Endothelial cell of umbilical vein (primary cell): ENCODE measurements at regions not wholly inside any gene's neighbourhood (a gene's known extent, or its start where the extent isn't known, plus 50 kb on each side); places are given as distances from the start of the nearest gene placed in this dataset.

Experiments
- BruUV-seq: library from RNA; stranded (reverse); fragments of 400-500 nt; replicated peaks from 2 replicates; lab custom pipeline; 2021; lab: Mats Ljungman, UMichigan
- CTCF ChIA-PET: fragments of 300-600, 350-600 bp; sonication (Branson Sonifier 250); formaldehyde crosslinking; loops from one replicate; lab custom pipeline; 2021; ENCODE audit warnings: antibody characterized with exemption, inconsistent platforms; lab: Charles Lee
- POLR2A ChIA-PET: fragments of 300-600, 350-600 bp; sonication (Branson Sonifier 250); formaldehyde crosslinking; loops from one replicate; lab custom pipeline; 2021; ENCODE audit warnings: antibody characterized with exemption, inconsistent platforms; lab: Charles Lee
- DNase-seq: peaks from one replicate; pipeline ENCODE4 v3.0.0-alpha.2; 2011; ENCODE audit warnings: low read depth, low spot score
- FAIRE-seq: peaks from 2 replicates; lab custom pipeline; 2011; peaks lifted over from hg19 to GRCh38; lab: Jason Lieb, UNC
- H2AFZ ChIP-seq: 2 replicates; pipeline ENCODE4 v1.6.0; 2012; ENCODE audit warnings: low read depth, low read length, control low read depth, inconsistent platforms
- H3K27ac ChIP-seq: 2 replicates; pipeline ENCODE4 v1.5.1; 2011; ENCODE audit warnings: low read depth, mild to moderate bottlenecking, control low read depth, low read length, moderate library complexity; ENCODE audit not compliant: insufficient read depth
- H3K27me3 ChIP-seq, 2 experiments: 2 replicates each; pipeline versions ENCODE4 v1.6.0 to v1.6.1; 2011; ENCODE audit warnings: low read length in 2 of 2, mixed read lengths in 1 of 2; ENCODE audit not compliant: control insufficient read depth in 2 of 2, insufficient read depth in 2 of 2
- H3K36me3 ChIP-seq, 2 experiments: 2 replicates in 1 of 2; 3 replicates in 1 of 2; pipeline ENCODE4 v1.5.1; 2011; ENCODE audit warnings: low read length in 2 of 2, mild to moderate bottlenecking in 1 of 2, moderate library complexity in 1 of 2; ENCODE audit not compliant: control insufficient read depth in 2 of 2, insufficient read depth in 2 of 2; ENCODE audit errors: extremely low read depth in 1 of 2
- H3K4me1 ChIP-seq: 3 replicates; pipeline ENCODE4 v1.5.1; 2011; ENCODE audit warnings: mild to moderate bottlenecking, low read length; ENCODE audit not compliant: control insufficient read depth, insufficient read depth; ENCODE audit errors: extremely low read depth
- H3K4me2 ChIP-seq: 2 replicates; pipeline ENCODE4 v1.6.1; 2011; ENCODE audit warnings: low read length, control low read depth, mixed read lengths; ENCODE audit not compliant: insufficient read depth
- H3K4me3 ChIP-seq, 3 experiments: fragments of 200-600 bp in 1 of 3; sonication (generic), shearing (Covaris generic) in 1 of 3; replicated peaks in 1 of 3; 2 replicates each; pipeline ENCODE4 v1.5.1; 2011 to 2016; ENCODE audit warnings: control low read depth in 3 of 3, low read length in 3 of 3, mild to moderate bottlenecking in 2 of 3, inconsistent platforms in 1 of 3, low read depth in 1 of 3, moderate library complexity in 1 of 3; ENCODE audit not compliant: insufficient read depth in 1 of 3
- H3K79me2 ChIP-seq: 2 replicates; pipeline ENCODE4 v1.6.0; 2012; ENCODE audit warnings: low read length, inconsistent platforms; ENCODE audit not compliant: control insufficient read depth, insufficient read depth
- H3K9ac ChIP-seq: replicated peaks from 2 replicates; pipeline ENCODE3; 2011; ENCODE audit warnings: low read length, control low read depth; ENCODE audit not compliant: insufficient read depth; ENCODE audit errors: extremely low read depth
- H3K9me1 ChIP-seq: replicated peaks from 3 replicates; pipeline ENCODE4 v1.6.0; 2011; ENCODE audit warnings: mild to moderate bottlenecking, low read length; ENCODE audit not compliant: control insufficient read depth, insufficient read depth; ENCODE audit errors: extremely low read depth
- H3K9me3 ChIP-seq: replicated peaks from 2 replicates; pipeline ENCODE4 v1.5.1; 2012; ENCODE audit warnings: low read length, inconsistent platforms; ENCODE audit not compliant: control insufficient read depth, insufficient read depth
- H4K20me1 ChIP-seq: replicated peaks from 2 replicates; pipeline ENCODE3; 2011; ENCODE audit warnings: mild to moderate bottlenecking, low read length; ENCODE audit not compliant: control insufficient read depth, insufficient read depth; ENCODE audit errors: extremely low read depth
- CTCF ChIP-seq, 2 donors: IDR thresholded peaks; 1 replicate in 1 of 2; 2 replicates in 1 of 2; pipeline ENCODE4 v1.5.1; 2011; ENCODE audit warnings: low read length in 2 of 2, mild to moderate bottlenecking in 2 of 2, moderate library complexity in 2 of 2, control low read depth in 1 of 2, inconsistent platforms in 1 of 2, low read depth in 1 of 2; ENCODE audit not compliant: insufficient read depth in 1 of 2; ENCODE audit errors: extremely low read depth in 1 of 2
- EZH2 ChIP-seq: IDR thresholded peaks from 2 replicates; pipeline ENCODE4 v1.6.1; 2012; ENCODE audit warnings: borderline replicate concordance, low read depth, mild to moderate bottlenecking, moderate library complexity, low read length, inconsistent platforms; ENCODE audit not compliant: severe bottlenecking
- FOS ChIP-seq: IDR thresholded peaks from 2 replicates; pipeline ENCODE4 v1.6.1; 2011; ENCODE audit warnings: mild to moderate bottlenecking, low read length, moderate library complexity, borderline replicate concordance; ENCODE audit not compliant: insufficient read depth
- GATA2 ChIP-seq: IDR thresholded peaks from 2 replicates; pipeline ENCODE4 v1.7.0; 2011; ENCODE audit warnings: low read depth, mild to moderate bottlenecking, moderate library complexity, mixed read lengths, low read length; ENCODE audit not compliant: insufficient read length, insufficient read depth
- JUN ChIP-seq: IDR thresholded peaks from 2 replicates; pipeline ENCODE4 v1.6.1; 2011; ENCODE audit warnings: borderline replicate concordance, low read depth; ENCODE audit not compliant: insufficient read length, insufficient read depth
- MAX ChIP-seq: IDR thresholded peaks from 2 replicates; pipeline ENCODE4 v1.6.1; 2011; ENCODE audit not compliant: insufficient read depth, insufficient read length
- MYC ChIP-seq: IDR thresholded peaks from one replicate; pipeline ENCODE4 v1.6.1; 2011; ENCODE audit warnings: mild to moderate bottlenecking, low read depth, low read length
- POLR2A ChIP-seq: IDR thresholded peaks from 2 replicates; pipeline ENCODE4 v1.6.1; 2012; ENCODE audit warnings: low read depth, mild to moderate bottlenecking, control low read depth, low read length
- POLR2AphosphoS5 ChIP-seq: IDR thresholded peaks from 2 replicates; pipeline ENCODE4 v1.6.1; 2012; ENCODE audit warnings: low read depth, mild to moderate bottlenecking, control low read depth, low read length, moderate library complexity; ENCODE audit not compliant: insufficient read depth
- dilution Hi-C: fragments of 300-500 bp; cut with MboI; formaldehyde crosslinking; loops from one replicate; pipeline ENCODE4 v1.15.0; 2019; ENCODE audit warnings: low sequenced_read_pairs; ENCODE audit not compliant: extremely low pct_ligation_motif_present
- intact Hi-C: fragments of 100-400 bp; cut with micrococcal nuclease; formaldehyde crosslinking; loops from one replicate; pipeline ENCODE4 v1.10.0; 2022

- Histone ChIP-seq H3K9me3 (no peaks in the 10 kb centered on the region), H3K4me3 (no peak overlapping the region), H3K27me3 (no peaks in the 10 kb centered on the region), H4K20me1 (no peaks in the 10 kb centered on the region), H3K4me1 (no peaks in the 10 kb centered on the region), H3K4me2 (no peak overlapping the region), H3K79me2 (peaks cover 32% of the 10 kb centered on the region), H2AFZ (no peak overlapping the region), H3K9ac (no peak overlapping the region), H3K36me3 (no peaks in the 10 kb centered on the region), H3K27ac (no peak overlapping the region), H3K9me1 (no peaks in the 10 kb centered on the region)
- DNase-seq (no peak), FAIRE-seq (no peak)
- dilution Hi-C loops = no loop called here
- BruUV-seq = no TSS peak
- POLR2A ChIA-PET = no interaction called here
- intact Hi-C loops = loop anchor here (10.0 kb wide), 1 partner anchor 242 kb away; no protein-coding TSS in a partner anchor
- CTCF ChIA-PET = no interaction called here
- TF ChIP-seq EZH2 (no peak), MYC (no peak), GATA2 (no peak), CTCF (IDR thresholded peaks at IDR 0.05; ENCODE audit: extremely low read depth in 1 of 2, insufficient read depth in 1 of 2, low read depth in 1 of 2, low read length in 2 of 2) (no peak), POLR2A (no peak), FOS (no peak), POLR2AphosphoS5 (no peak), MAX (no peak), JUN (no peak)
These were observed 91.0 kb downstream of the KLF12 start for GRCh38 chr13:74043237-74043636.
